ENCODE measurements at regions not wholly inside any gene's neighbourhood (a gene's known extent, or its start where the extent isn't known, plus 50 kb on each side); places are given as distances from the start of the nearest gene placed in this dataset.

- Histone ChIP-seq H3K36me3 (no peaks in the 10 kb centered on the region), H3K27ac (no peak overlapping the region), H3K4me3 (no peak overlapping the region), H3K9me3 (peaks cover 0 to 10% (median 0%) of the 10 kb centered on the region in 8 donors), H3K27me3 (replicated peaks in 1 of 7) (no peaks in the 10 kb centered on the region), H3K4me1 (no peaks in the 10 kb centered on the region)
- WGBS, 5 donors, result 57 to 79% (median 70%) methylated on average over 1 of the region's 1 CpG
- TF ChIP-seq POLR2AphosphoS5 (IDR thresholded peaks at IDR 0.05) (no peak), CTCF (IDR thresholded peaks at IDR 0.05 in 8 of 11, conservative IDR thresholded peaks at IDR 0.05 in 3 of 11) (no peak), POLR2A (IDR thresholded peaks at IDR 0.05) (no peak)
- intact Hi-C loops (cut with DNase I; ENCODE audit: low total_unique reads), result no loop called here
- DNase-seq, result no peak
These were observed 452.9 kb upstream of the CXADR start for GRCh38 chr21:17059936-17060335.

GRCh38 chr21:17066006-17066405 is 446.8 kb upstream of the CXADR start:
- no peaks in the 10 kb centered on the region for H3K27me3 ChIP-seq (replicated peaks in 1 of 7)
- no peaks in the 10 kb centered on the region for H3K36me3 ChIP-seq
- no peak for DNase-seq
- H3K4me1 ChIP-seq, result no peaks in the 10 kb centered on the region
- H3K4me3 ChIP-seq, result no peak overlapping the region
- peaks cover 0 to 12% (median 0%) of the 10 kb centered on the region in 8 donors for H3K9me3 ChIP-seq
- TF ChIP-seq POLR2A (IDR thresholded peaks at IDR 0.05) (no peak), POLR2AphosphoS5 (IDR thresholded peaks at IDR 0.05) (no peak), CTCF (IDR thresholded peaks at IDR 0.05 in 8 of 11, conservative IDR thresholded peaks at IDR 0.05 in 3 of 11) (no peak)
- H3K27ac ChIP-seq, result no peak overlapping the region
- intact Hi-C loops (cut with DNase I; ENCODE audit: low total_unique reads), result no loop called here

- Histone ChIP-seq H3K9me3 (peaks cover 0 to 10% (median 0%) of the 10 kb centered on the region in 8 donors), H3K36me3 (no peaks in the 10 kb centered on the region), H3K27ac (no peak overlapping the region), H3K27me3 (replicated peaks in 1 of 7) (no peaks in the 10 kb centered on the region), H3K4me1 (no peaks in the 10 kb centered on the region), H3K4me3 (no peak overlapping the region)
- TF ChIP-seq POLR2A (IDR thresholded peaks at IDR 0.05) (no peak), POLR2AphosphoS5 (IDR thresholded peaks at IDR 0.05) (no peak)
- intact Hi-C loops (cut with DNase I; ENCODE audit: low total_unique reads), result no loop called here
- WGBS, 5 donors, result 57 to 80% (median 63%) methylated on average over 3 of the region's 3 CpGs
- no peak for DNase-seq
These were observed 441.8 kb upstream of the CXADR start for GRCh38 chr21:17071093-17071492.

GRCh38 chr21:17081193-17081592 is 431.6 kb upstream of the CXADR start:
- H3K27me3 ChIP-seq (replicated peaks in 1 of 7), result no peaks in the 10 kb centered on the region
- no peak for DNase-seq
- H3K4me3 ChIP-seq, result no peak overlapping the region
- H3K27ac ChIP-seq, result no peak overlapping the region
- intact Hi-C loops (cut with DNase I; ENCODE audit: low total_unique reads), result no loop called here
- no peak for TF ChIP-seq CTCF (IDR thresholded peaks at IDR 0.05 in 8 of 11, conservative IDR thresholded peaks at IDR 0.05 in 3 of 11)
- TF ChIP-seq POLR2AphosphoS5 (IDR thresholded peaks at IDR 0.05), result no peak
- no peak for TF ChIP-seq POLR2A (IDR thresholded peaks at IDR 0.05)
- H3K9me3 ChIP-seq, result peaks cover 0 to 13% (median 0%) of the 10 kb centered on the region in 8 donors
- WGBS, 5 donors, result 74 to 84% (median 83%) methylated on average over 4 of the region's 4 CpGs
- H3K4me1 ChIP-seq, result no peaks in the 10 kb centered on the region
- H3K36me3 ChIP-seq, result no peaks in the 10 kb centered on the region

Measured in spleen (tissue), 11 donors.